Fibroblast of villous mesenchyme (primary cell): ENCODE measurements at regions not wholly inside any gene's neighbourhood (a gene's known extent, or its start where the extent isn't known, plus 50 kb on each side); places are given as distances from the start of the nearest gene placed in this dataset.

Experiments used
- DNase-seq: peaks from one replicate; pipeline ENCODE4 v3.0.0-alpha.2; 2010; ENCODE audit warnings: low read depth
- H3K4me3 ChIP-seq: 2 replicates; pipeline ENCODE4 v1.5.1; 2011; ENCODE audit warnings: low read depth, mild to moderate bottlenecking, low read length
- TF ChIP-seq, protein P1 (sequence below): IDR thresholded peaks from 2 replicates; pipeline ENCODE4 v1.5.1; 2012; ENCODE audit warnings: low read depth, mild to moderate bottlenecking, low read length; ENCODE audit not compliant: insufficient read depth

DNA sequence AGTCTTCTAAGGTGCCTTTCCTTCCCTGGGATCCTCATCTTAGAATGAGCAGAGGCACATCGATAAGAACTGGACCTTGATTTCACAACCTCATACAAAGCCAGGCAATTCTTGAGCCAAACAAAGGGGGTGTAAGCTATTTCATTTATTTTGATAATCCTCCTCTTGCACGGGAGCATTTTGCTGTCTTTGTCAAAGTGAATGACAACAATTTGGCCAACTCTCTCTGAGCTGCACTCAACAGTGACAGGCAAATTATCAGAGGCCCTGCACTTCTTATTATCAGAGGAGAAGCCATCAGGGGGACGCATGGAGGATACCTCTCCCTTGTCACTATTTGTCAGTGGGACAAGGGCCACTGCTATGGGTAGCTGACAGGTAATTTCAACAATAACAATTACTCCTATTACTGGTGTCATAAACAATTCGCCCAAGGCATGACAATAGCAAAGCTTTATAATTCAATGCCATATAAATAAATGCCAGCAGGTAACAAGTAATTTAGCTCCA lies 260.4 kb downstream of the MEIS1 start:
- no peak overlapping the region for H3K4me3 ChIP-seq
- DNase-seq: no peak
- TF ChIP-seq, protein P1, sequence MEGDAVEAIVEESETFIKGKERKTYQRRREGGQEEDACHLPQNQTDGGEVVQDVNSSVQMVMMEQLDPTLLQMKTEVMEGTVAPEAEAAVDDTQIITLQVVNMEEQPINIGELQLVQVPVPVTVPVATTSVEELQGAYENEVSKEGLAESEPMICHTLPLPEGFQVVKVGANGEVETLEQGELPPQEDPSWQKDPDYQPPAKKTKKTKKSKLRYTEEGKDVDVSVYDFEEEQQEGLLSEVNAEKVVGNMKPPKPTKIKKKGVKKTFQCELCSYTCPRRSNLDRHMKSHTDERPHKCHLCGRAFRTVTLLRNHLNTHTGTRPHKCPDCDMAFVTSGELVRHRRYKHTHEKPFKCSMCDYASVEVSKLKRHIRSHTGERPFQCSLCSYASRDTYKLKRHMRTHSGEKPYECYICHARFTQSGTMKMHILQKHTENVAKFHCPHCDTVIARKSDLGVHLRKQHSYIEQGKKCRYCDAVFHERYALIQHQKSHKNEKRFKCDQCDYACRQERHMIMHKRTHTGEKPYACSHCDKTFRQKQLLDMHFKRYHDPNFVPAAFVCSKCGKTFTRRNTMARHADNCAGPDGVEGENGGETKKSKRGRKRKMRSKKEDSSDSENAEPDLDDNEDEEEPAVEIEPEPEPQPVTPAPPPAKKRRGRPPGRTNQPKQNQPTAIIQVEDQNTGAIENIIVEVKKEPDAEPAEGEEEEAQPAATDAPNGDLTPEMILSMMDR: no peak

DNA sequence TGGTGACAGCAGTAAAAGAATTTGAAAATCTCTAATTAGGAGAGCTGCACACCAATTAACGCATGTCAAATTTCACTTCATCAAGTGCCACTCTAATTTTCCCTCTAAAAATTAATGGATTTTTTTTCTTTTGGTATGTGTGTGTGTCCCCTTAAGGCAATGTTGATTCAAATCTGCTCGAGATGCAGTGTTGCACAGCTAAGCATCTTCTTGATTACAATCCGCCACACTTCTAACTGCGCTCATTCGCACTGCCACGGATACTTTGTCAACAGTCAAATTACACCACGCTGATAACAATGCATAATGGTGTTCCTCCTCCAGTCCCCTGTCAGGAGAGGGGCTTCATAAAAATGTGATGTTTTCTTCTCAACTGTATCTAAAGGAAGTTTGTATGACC lies 261.4 kb downstream of the MEIS1 start:
- TF ChIP-seq, protein P1: no peak
- no peak for DNase-seq
- no peak overlapping the region for H3K4me3 ChIP-seq

DNA sequence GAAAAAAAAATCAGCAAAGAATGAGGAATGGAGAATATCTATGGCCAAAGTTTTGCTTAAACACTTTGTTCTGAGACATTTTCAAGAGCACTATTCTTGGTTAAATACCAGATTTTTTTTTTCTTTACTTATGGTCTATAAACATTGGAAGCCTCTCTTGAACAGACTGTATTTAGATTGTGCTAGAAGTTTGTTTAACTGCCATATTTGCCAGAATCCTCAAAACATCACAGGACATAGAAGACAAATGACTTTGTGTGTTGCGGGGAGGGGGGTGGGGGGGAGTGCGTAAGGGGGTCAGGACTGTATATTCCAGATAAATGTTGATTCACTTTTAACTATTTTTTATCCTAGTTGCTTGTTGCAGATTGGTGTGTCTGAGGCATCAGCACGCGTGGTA lies 262.0 kb downstream of the MEIS1 start:
- no peak for DNase-seq
- H3K4me3 ChIP-seq: no peak overlapping the region

DNA sequence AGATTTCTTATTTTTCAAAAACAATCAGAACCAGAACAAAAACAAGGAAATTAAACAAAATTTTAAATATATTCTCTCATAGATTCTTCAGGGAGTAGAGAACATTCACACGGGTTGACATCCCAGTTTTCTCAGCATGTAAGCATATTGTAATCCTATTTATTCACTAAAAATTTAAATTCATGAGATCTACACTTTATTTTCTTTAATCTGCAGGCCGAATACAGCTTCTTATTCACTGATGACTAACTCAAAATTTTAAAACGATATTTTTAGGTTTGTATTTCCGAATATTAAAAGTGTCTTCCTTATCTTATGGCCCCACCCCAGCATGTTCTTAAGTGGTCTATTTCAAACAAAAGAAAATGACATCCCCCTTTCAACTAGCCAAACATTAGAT lies 262.4 kb downstream of the MEIS1 start:
- H3K4me3 ChIP-seq: no peak overlapping the region
- DNase-seq: no peak
- TF ChIP-seq, protein P1: no peak

More for the DNA sequence above, 262.0 kb downstream of the MEIS1 start:
- TF ChIP-seq, protein P1: no peak

DNA sequence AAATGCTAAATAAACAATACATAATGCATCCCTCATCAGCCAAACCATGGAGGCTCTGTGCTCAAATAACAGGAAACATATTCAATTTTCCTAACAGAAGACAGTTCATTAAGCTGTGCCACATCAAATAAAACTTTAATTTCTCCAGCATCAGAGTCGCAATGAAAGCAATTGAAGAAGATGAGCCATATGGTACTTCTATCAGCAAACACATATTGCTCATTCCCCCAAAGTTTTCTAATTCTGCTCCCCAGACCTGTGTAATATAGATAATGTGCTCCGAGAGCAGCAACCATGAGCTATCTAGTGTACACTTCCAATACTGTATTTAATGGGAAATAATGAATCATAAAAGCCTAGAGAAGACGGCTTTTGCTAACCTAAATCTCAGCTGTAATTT lies 263.2 kb downstream of the MEIS1 start:
- no peak overlapping the region for H3K4me3 ChIP-seq
- DNase-seq: no peak
- TF ChIP-seq, protein P1: no peak

DNA sequence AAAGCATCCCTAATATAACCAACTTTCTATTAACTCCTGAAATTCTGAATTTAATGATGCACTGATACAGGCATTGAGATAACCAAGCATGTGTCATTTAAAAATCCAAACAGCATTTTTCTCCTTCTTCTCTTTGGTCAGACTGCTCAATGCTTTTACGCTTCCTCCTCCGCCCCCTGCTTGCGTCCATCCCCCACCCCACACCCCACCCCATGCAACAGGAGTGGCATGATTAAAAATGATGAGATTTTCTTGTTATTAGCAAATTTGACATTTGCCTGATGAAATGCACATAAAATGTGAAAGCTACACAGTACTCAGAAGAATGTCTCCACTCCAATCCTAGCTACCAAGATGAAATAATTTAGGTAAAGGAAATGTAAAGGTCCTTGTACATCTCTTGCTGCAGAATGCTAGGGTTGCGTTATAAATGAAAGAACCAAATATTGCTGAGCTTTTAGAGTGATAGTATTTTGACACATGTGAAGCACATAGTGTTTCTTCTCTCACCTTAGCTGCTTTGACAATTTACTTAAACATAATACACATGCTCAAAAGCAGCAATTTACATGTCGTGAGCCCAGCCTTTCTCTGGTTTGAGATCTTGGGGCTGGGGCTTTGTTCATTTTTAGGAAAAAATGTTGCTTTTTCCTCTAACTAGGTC lies 263.8 kb downstream of the MEIS1 start:
- no peak overlapping the region for H3K4me3 ChIP-seq
- TF ChIP-seq, protein P1: no peak
- DNase-seq: no peak

DNA sequence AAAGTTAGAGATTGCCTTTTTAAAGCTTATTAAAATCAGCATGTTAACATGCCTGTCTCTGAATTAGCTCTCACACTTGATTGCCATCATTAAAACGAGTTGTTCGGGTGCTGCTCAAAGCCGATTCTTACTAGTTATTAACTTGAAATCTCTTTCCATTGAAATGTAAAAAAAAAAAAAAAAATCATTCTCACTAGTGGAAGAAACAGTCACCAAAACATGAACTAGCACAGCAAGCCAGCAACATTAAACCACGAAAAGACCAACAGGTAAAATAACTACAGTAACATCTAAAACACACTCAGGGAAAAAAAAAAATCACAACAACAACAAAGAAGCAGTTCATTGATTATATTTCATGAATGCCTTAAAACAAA lies 264.5 kb downstream of the MEIS1 start:
- no peak for DNase-seq
- H3K4me3 ChIP-seq: no peak overlapping the region
- TF ChIP-seq, protein P1: no peak
